Fibroblast of lung (primary cell): ENCODE measurements at regions not wholly inside any gene's neighbourhood (a gene's known extent, or its start where the extent isn't known, plus 50 kb on each side); places are given as distances from the start of the nearest gene placed in this dataset.

Experiments used
- EZH2 ChIP-seq: IDR thresholded peaks from 2 replicates; pipeline ENCODE4 v1.5.1; 2012; ENCODE audit warnings: low read length, control low read depth, mild to moderate bottlenecking; ENCODE audit errors: missing control alignments
- TF ChIP-seq, protein P1 (sequence below), 2 donors: IDR thresholded peaks in 1 of 2; conservative IDR thresholded peaks in 1 of 2; 1 replicate in 1 of 2; 2 replicates in 1 of 2; pipeline ENCODE4 v1.5.1; 2011 to 2012; ENCODE audit warnings: low read length in 2 of 2, control low read depth in 1 of 2, inconsistent platforms in 1 of 2, low read depth in 1 of 2, mild to moderate bottlenecking in 1 of 2

DNA sequence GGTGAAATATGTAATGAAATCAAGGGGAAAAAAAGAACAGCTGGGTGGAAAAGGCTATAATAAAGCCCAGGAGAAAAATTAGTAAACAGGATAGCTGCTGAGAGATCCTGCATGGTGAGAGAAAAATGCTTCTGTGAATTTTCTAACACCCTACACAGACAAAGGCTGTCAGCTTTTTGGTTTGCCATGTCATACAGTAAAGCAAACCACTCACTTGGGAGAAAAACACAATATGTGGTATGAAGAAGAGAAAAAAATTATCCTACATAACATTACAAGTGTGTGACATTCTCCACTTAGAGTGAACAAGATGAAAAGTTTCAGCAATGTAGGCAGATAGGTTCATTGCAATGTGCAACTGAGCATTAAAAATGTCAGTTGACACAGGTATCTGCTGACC lies 133.6 kb downstream of the PLPPR4 start:
- TF ChIP-seq, protein P1, sequence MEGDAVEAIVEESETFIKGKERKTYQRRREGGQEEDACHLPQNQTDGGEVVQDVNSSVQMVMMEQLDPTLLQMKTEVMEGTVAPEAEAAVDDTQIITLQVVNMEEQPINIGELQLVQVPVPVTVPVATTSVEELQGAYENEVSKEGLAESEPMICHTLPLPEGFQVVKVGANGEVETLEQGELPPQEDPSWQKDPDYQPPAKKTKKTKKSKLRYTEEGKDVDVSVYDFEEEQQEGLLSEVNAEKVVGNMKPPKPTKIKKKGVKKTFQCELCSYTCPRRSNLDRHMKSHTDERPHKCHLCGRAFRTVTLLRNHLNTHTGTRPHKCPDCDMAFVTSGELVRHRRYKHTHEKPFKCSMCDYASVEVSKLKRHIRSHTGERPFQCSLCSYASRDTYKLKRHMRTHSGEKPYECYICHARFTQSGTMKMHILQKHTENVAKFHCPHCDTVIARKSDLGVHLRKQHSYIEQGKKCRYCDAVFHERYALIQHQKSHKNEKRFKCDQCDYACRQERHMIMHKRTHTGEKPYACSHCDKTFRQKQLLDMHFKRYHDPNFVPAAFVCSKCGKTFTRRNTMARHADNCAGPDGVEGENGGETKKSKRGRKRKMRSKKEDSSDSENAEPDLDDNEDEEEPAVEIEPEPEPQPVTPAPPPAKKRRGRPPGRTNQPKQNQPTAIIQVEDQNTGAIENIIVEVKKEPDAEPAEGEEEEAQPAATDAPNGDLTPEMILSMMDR (conservative IDR thresholded peaks at IDR 0.05 in 1 of 2, IDR thresholded peaks at IDR 0.05 in 1 of 2; ENCODE audit: low read depth in 1 of 2, low read length in 2 of 2), result no peak
- TF ChIP-seq EZH2, result no peak
